ENCODE measurements at regions not wholly inside any gene's neighbourhood (a gene's known extent, or its start where the extent isn't known, plus 50 kb on each side); places are given as distances from the start of the nearest gene placed in this dataset.

DNA sequence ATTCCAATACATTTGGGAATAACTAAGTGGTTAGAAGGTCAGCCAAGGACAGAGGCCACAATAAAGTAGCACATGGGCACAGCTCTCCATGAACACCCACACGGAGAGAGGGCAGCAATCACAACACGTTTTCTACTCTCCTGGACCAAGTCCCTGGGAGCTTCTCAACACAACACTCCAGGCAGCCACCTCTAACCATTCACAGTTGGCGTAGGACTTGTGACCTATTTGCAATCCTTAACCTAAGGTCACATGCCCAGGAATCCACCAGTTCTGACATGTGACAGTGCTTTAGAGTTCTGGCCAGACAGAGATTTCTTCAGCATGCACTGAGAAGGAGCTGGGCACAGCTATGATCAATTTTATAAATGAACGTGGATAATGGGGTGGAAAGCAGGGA is 280.8 kb downstream of the SHQ1 start:
- Histone ChIP-seq H3K9me3 (ENCODE audit: control insufficient read depth, insufficient read depth, low read length) (peaks cover 2% of the 10 kb centered on the region), H3K36me3 (ENCODE audit: insufficient read depth, low read length) (no peaks in the 10 kb centered on the region), H3K9ac (ENCODE audit: low read depth, low read length) (no peak overlapping the region), H3K4me1 (ENCODE audit: insufficient read depth, low read length) (peaks cover 18% of the 10 kb centered on the region)

GRCh38 chr3:72565593-72565992 is 282.7 kb downstream of the SHQ1 start:
- Histone ChIP-seq H3K9ac (ENCODE audit: low read depth, low read length) (no peak overlapping the region), H3K9me3 (ENCODE audit: control insufficient read depth, insufficient read depth, low read length) (peaks cover 4% of the 10 kb centered on the region), H3K4me1 (ENCODE audit: insufficient read depth, low read length) (peaks cover 13% of the 10 kb centered on the region; the same call in 1 of the 2 replicates), H3K36me3 (ENCODE audit: insufficient read depth, low read length) (no peaks in the 10 kb centered on the region)

GRCh38 chr3:72563690-72564370 is 284.4 kb downstream of the SHQ1 start:
- no peaks in the 10 kb centered on the region for H3K36me3 ChIP-seq (ENCODE audit: insufficient read depth, low read length)
- peaks cover 15% of the 10 kb centered on the region; the same call in 1 of the 2 replicates for H3K4me1 ChIP-seq (ENCODE audit: insufficient read depth, low read length)
- peaks cover 4% of the 10 kb centered on the region for H3K9me3 ChIP-seq (ENCODE audit: control insufficient read depth, insufficient read depth, low read length)
- H3K9ac ChIP-seq (ENCODE audit: low read depth, low read length): no peak overlapping the region

DNA sequence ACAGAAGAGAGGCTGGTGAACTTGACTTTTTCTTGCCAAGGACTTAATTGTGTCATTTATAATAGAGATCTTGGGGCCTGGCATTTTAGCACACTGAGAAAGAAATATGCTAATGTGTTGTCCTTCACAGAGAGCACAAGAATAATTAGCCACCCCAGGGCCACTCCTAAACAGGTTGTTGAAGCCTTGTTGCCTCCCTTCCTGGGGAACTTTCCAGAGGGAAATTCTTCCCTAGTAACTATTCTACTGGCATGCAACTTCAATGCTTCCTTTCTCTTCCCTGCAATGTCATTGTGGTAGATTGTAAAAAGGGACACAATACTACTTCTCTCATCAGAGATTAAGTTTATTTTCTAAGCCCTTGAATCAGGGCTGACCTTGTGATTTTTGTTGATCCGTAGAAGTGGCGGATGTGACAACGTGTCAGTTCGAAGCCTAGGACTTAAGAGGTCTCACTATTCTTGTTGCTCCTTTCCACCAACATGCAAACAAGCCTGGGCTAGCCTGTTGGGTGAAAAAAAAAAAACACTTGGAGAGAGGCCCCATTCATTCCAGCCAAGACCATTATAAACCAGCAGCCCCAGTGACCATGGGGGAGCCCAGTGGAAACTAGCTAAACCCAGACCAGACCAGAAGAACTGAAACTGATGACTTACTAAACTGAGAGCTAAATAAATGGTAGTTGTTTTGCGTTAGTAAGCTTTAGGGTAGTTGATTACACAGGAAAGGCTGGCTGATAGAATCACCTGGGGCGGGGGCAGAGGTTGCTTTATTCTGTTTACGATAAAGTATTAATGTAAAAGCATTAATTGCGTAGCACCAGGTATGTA is 287.2 kb downstream of the SHQ1 start:
- H3K9ac ChIP-seq (ENCODE audit: low read depth, low read length): no peak overlapping the region
- H3K9me3 ChIP-seq (ENCODE audit: control insufficient read depth, insufficient read depth, low read length): peaks cover 4% of the 10 kb centered on the region
- H3K36me3 ChIP-seq (ENCODE audit: insufficient read depth, low read length): no peaks in the 10 kb centered on the region
- H3K4me1 ChIP-seq (ENCODE audit: insufficient read depth, low read length): peaks cover 15% of the 10 kb centered on the region; the same call in 1 of the 2 replicates

DNA sequence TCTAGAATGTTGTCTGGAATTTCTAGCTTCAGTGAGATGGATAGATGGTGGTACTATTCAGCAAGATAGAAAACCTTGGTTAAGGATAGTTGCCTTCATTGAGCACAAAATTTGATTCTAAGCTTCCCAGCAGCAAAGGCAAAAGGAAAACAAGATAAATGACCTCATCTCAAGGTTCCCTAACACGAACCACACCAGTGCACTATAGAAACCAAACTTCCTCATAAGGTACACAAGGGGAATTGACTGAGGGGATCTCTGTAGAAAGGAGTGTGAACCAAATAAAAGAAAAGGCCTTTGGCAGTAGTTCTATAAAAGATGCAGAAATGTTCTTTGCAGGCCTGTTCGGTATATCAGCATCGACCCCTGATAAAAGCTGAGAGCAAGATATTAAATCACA is 288.9 kb downstream of the SHQ1 start:
- no peaks in the 10 kb centered on the region for H3K36me3 ChIP-seq (ENCODE audit: insufficient read depth, low read length)
- H3K9ac ChIP-seq (ENCODE audit: low read depth, low read length): no peak overlapping the region
- 0 out of 2 replicates have a peak, but pooled peaks cover 7% of the 10 kb centered on the region for H3K4me1 ChIP-seq (ENCODE audit: insufficient read depth, low read length)
- peaks cover 4% of the 10 kb centered on the region for H3K9me3 ChIP-seq (ENCODE audit: control insufficient read depth, insufficient read depth, low read length)

GRCh38 chr3:72558001-72558400 is 290.2 kb downstream of the SHQ1 start:
- Histone ChIP-seq H3K4me1 (ENCODE audit: insufficient read depth, low read length) (0 out of 2 replicates have a peak, but pooled peaks cover 7% of the 10 kb centered on the region), H3K9me3 (ENCODE audit: control insufficient read depth, insufficient read depth, low read length) (peaks cover 4% of the 10 kb centered on the region), H3K36me3 (ENCODE audit: insufficient read depth, low read length) (no peaks in the 10 kb centered on the region), H3K9ac (ENCODE audit: low read depth, low read length) (no peak overlapping the region)

DNA sequence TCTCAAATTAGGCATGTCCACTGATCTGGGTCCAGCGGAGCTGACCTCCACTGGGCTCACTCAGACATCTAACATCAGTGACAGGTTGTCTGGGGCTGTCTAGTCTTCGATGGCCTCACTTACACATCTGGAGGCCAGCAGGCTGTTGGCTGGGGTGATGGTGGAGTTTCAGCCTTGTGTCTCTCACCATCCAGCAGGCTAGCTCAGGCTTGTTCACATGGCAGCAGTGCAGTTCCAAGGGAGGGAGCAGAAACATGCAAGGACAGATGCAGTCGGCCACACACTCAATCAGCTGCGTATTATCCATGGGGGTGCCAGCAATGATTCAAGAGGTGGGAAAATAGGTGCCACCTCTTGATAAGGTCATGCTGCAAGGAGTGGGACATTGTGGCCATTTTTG is 292.5 kb downstream of the SHQ1 start:
- Histone ChIP-seq H3K9me3 (ENCODE audit: control insufficient read depth, insufficient read depth, low read length) (no peaks in the 10 kb centered on the region), H3K36me3 (ENCODE audit: insufficient read depth, low read length) (no peaks in the 10 kb centered on the region), H3K4me1 (ENCODE audit: insufficient read depth, low read length) (0 out of 2 replicates have a peak, but pooled peaks cover 3% of the 10 kb centered on the region), H3K9ac (ENCODE audit: low read depth, low read length) (no peak overlapping the region)

DNA sequence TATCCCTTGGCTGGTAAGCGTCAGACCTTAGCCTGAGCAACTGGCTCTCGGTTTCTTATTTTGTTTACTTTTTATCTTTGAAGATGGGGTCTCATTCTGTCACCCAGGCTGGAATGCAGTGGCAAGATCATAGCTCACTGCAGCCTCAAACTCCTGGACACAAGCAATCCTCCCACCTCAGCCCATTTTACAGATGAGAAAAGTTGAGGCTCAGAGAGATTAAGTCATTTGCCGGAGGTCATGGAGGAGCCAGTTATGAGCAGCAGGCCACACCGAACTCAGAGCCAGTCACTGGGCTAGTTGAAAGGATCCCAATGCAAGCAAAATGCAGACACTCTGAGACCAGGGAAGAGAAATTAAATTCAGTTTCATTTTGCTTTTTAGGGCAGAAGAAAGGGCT is 293.6 kb downstream of the SHQ1 start:
- Histone ChIP-seq H3K9ac (ENCODE audit: low read depth, low read length) (no peak overlapping the region), H3K36me3 (ENCODE audit: insufficient read depth, low read length) (no peaks in the 10 kb centered on the region), H3K4me1 (ENCODE audit: insufficient read depth, low read length) (no peaks in the 10 kb centered on the region)

DNA sequence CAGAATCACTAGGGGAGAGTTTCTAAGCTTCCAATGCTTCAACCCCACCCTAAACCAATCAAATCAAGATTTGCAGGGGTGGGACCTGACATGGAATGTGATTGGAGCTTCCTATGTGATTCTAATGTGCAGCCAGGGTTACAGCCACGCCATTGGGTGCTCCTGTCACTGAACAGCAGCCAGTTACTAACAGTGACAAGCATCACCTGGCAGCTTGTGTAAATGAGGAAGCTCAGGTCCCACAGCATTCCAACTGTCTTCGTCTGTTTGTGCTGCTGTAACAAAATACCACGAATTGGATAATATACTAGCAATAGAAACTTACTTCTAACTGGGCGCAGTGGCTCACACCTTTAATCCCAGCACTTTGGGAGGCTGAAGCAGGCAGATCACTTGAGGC is 294.9 kb downstream of the SHQ1 start:
- Histone ChIP-seq H3K4me1 (ENCODE audit: insufficient read depth, low read length) (no peaks in the 10 kb centered on the region), H3K36me3 (ENCODE audit: insufficient read depth, low read length) (no peaks in the 10 kb centered on the region), H3K9ac (ENCODE audit: low read depth, low read length) (no peak overlapping the region), H3K9me3 (ENCODE audit: control insufficient read depth, insufficient read depth, low read length) (no peaks in the 10 kb centered on the region)

More for the DNA sequence above, 293.6 kb downstream of the SHQ1 start:
- H3K9me3 ChIP-seq (ENCODE audit: control insufficient read depth, insufficient read depth, low read length): no peaks in the 10 kb centered on the region

- H3K36me3 ChIP-seq (ENCODE audit: insufficient read depth, low read length): no peaks in the 10 kb centered on the region
- H3K9me3 ChIP-seq (ENCODE audit: control insufficient read depth, insufficient read depth, low read length): no peaks in the 10 kb centered on the region
- no peak overlapping the region for H3K9ac ChIP-seq (ENCODE audit: low read depth, low read length)
- H3K4me1 ChIP-seq (ENCODE audit: insufficient read depth, low read length): no peaks in the 10 kb centered on the region
These were observed 297.5 kb downstream of the SHQ1 start for GRCh38 chr3:72550582-72551262.

DNA sequence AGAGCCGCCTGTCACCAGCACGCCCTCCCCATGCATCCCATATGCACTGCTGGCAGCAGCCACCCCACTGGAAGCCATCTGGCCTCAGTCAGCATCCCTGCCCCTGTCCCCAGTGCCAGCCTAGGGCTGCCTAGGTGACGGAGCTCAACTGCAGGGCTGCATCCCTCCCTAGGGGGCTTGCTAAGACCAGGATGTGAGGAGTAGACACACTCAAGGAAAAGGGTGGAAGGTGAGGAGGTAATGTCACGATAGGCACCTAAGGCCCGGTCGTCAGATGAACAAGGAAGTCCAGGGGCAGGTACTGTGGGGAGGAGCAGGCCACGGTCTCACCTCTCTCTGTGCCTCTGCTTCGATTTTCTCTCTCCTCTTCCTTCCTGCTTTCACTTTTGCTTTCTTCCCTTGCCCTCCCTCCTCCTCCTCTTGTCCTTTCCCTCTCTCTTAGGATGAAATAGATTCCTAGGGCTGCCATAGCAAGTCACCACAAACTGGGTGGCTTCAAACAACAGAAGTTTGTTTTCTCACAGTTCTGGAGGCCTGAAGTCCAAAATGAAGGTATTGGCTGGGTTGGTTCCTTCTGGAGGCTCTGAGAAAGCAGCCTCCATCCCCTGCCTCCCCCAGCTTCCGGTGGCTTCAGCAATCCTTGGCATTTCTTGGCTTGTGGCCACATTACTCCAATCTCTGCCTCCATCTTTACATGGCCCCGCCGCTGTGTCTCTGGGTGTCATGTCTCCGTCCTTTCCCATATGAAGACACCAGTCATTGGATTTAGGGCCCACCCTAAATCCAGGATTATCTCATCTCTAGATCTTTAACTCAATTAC is 298.3 kb downstream of the SHQ1 start:
- Histone ChIP-seq H3K9me3 (ENCODE audit: control insufficient read depth, insufficient read depth, low read length) (no peaks in the 10 kb centered on the region), H3K36me3 (ENCODE audit: insufficient read depth, low read length) (no peaks in the 10 kb centered on the region), H3K9ac (ENCODE audit: low read depth, low read length) (no peak overlapping the region), H3K4me1 (ENCODE audit: insufficient read depth, low read length) (no peaks in the 10 kb centered on the region)

DNA sequence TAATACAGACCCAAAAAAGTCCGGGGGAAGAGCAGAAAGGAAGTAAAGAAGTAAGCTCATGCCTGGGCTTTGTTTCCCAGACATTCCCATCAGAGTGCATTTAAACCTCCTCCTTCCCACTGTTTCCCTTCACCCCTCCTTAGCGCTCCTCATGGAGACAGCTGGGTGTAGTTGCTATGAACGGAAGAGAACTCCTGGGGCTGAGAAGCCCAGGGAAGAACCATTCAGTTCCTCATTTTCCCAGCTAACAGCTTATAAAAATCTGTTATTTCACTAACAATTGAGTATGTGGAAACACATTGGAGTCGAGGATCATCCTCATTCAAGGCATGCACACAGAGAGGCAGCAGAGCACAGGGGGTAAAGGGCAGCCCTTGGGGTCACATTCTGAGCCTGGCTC is 299.3 kb downstream of the SHQ1 start:
- H3K4me1 ChIP-seq (ENCODE audit: insufficient read depth, low read length): no peaks in the 10 kb centered on the region
- H3K9me3 ChIP-seq (ENCODE audit: control insufficient read depth, insufficient read depth, low read length): no peaks in the 10 kb centered on the region
- no peak overlapping the region for H3K9ac ChIP-seq (ENCODE audit: low read depth, low read length)
- H3K36me3 ChIP-seq (ENCODE audit: insufficient read depth, low read length): no peaks in the 10 kb centered on the region

- Histone ChIP-seq H3K9ac (ENCODE audit: low read depth, low read length) (no peak overlapping the region), H3K4me1 (ENCODE audit: insufficient read depth, low read length) (no peaks in the 10 kb centered on the region), H3K36me3 (ENCODE audit: insufficient read depth, low read length) (no peaks in the 10 kb centered on the region), H3K9me3 (ENCODE audit: control insufficient read depth, insufficient read depth, low read length) (no peaks in the 10 kb centered on the region)
These were observed 299.8 kb downstream of the SHQ1 start for GRCh38 chr3:72548461-72548860.

DNA sequence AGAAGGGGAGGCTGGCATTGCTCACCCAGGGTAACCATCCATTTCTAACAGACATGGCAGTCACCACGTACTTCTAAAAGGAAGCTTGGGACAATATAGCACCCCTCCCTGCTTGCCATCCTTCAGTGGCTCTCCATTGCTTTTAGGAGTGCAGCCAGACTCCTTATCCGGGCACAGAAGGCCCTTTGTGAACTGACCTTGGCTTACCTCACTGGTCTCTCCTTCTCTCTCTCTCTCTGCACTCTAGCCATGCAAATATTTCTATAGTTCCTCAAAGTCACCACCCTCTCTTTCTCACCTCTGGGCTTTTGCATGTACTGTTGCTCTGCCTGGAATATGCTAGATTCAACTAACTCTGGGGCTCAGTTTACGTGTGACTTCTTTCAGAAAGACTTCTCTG is 301.1 kb downstream of the SHQ1 start:
- Histone ChIP-seq H3K9me3 (ENCODE audit: control insufficient read depth, insufficient read depth, low read length) (no peaks in the 10 kb centered on the region), H3K9ac (ENCODE audit: low read depth, low read length) (no peak overlapping the region), H3K4me1 (ENCODE audit: insufficient read depth, low read length) (no peaks in the 10 kb centered on the region), H3K36me3 (ENCODE audit: insufficient read depth, low read length) (no peaks in the 10 kb centered on the region)
